ENCODE measurements at regions not wholly inside any gene's neighbourhood (a gene's known extent, or its start where the extent isn't known, plus 50 kb on each side); places are given as distances from the start of the nearest gene placed in this dataset.

DNA sequence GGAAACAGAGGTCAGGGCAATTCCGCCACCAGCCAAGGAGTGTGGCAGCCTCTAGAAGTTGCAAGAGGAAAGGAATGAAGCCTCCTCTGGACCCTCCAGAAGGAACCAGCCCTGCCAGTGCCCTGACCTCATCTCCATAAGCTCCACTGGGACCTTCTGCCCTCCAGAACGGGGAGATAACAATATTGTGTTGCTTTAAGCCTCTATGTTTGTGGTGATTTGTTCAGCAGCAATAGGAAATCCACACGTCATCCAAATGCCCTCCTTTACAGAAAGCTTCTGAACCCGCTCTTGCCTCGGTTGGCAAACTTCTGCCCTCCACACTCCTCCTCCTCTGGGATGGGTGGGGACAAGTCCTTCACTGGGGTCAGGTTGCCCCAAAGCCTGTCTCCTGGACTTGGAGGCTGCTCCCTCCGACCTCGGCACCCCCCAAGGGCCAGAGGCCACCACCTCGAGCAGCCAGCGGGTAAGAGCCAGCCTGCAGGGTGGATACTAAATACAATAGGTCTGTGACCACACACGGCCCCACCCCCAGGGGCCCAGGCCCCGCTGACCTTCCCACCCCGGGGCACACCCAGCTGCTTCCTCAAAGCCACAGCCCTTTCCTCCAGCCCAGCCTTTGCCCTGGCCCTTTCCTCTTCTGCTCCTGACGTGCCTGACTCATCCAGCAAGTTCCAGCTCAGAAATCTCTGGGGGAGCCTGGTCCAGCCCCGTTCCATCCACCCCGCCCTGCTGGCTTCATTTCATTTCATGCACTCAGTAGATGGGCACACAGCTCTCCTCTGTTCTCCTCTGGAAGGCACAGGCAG, 58.7 kb upstream of the NCOR2 start:
- WGBS (ENCODE audit: extremely low coverage, insufficient read length, low lambda C conversion rate) = no CpG with 5 or more reads among the region's 15 CpGs
- Histone ChIP-seq H2BK120ac (ENCODE audit: low read depth, low read length, poor library complexity, severe bottlenecking) (no peak overlapping the region), H4K5ac (ENCODE audit: insufficient read length, low read depth, low read length) (no peak overlapping the region), H2BK12ac (ENCODE audit: insufficient read length, low read depth, low read length) (no peak overlapping the region), H3K27ac (ENCODE audit: insufficient read length, low read depth, low read length) (no peak overlapping the region), H3K4ac (ENCODE audit: low read depth, low read length) (no peak overlapping the region), H4K8ac (replicated peaks; ENCODE audit: insufficient read length, low read depth, low read length) (no peak overlapping the region), H3T11ph (ENCODE audit: low read length) (no peak overlapping the region), H3K56ac (ENCODE audit: insufficient read length, low read depth, low read length) (no peak overlapping the region), H3K23me2 (ENCODE audit: insufficient read length, low read depth, low read length, poor library complexity, severe bottlenecking) (no peaks in the 10 kb centered on the region), H3K79me2 (ENCODE audit: insufficient read depth, low read length) (no peaks in the 10 kb centered on the region), H3K79me1 (ENCODE audit: insufficient read depth, low read depth, low read length, poor library complexity, severe bottlenecking) (no peaks in the 10 kb centered on the region), H3K14ac (ENCODE audit: insufficient read depth, low read length) (no peak overlapping the region), H3K27me3 (ENCODE audit: insufficient read depth, low read length) (no peaks in the 10 kb centered on the region), H3K4me2 (ENCODE audit: insufficient read depth, insufficient read length, low read length) (no peak overlapping the region), H3K9ac (ENCODE audit: extremely low read depth, insufficient read length, low read length) (no peak overlapping the region), H3K23ac (ENCODE audit: insufficient read length, low read depth, low read length) (no peak overlapping the region), H4K20me1 (ENCODE audit: control insufficient read depth, insufficient read depth, insufficient read length) (no peaks in the 10 kb centered on the region), H2AK5ac (ENCODE audit: insufficient read length, low read length) (no peak overlapping the region), H2AFZ (ENCODE audit: low read length) (no peak overlapping the region), H2BK15ac (ENCODE audit: low read depth, low read length) (no peak overlapping the region), H3K4me1 (ENCODE audit: insufficient read depth, low read length) (no peaks in the 10 kb centered on the region), H2BK5ac (ENCODE audit: insufficient read length, low read length) (no peak overlapping the region), H3K9me3 (ENCODE audit: control insufficient read depth, low read depth, low read length) (no peaks in the 10 kb centered on the region), H3K18ac (ENCODE audit: insufficient read length, low read depth, low read length) (no peak overlapping the region), H2BK20ac (ENCODE audit: low read depth, low read length, poor library complexity, severe bottlenecking) (no peak overlapping the region), H4K91ac (ENCODE audit: insufficient read length, low read depth, low read length) (no peak overlapping the region)
- Mint-ChIP-seq H3K4me3 (no peak overlapping the region), H3K27me3 (ENCODE audit: low read depth) (peaks cover 4% of the 10 kb centered on the region; the same call in 1 of the 2 replicates), H3K4me1 (peaks cover 16 to 21% of the 10 kb centered on the region in 2 experiments), H3K9me3 (peaks cover 0 to 3% of the 10 kb centered on the region in 2 experiments; a peak in 1 of 5 replicates), H3K27ac (no peak overlapping the region), H3K36me3 (ENCODE audit: insufficient read depth in 1 of 3, low read depth in 3 of 3) (no peaks in the 10 kb centered on the region)
- DNase-seq = no peak
- TF ChIP-seq, protein P1, sequence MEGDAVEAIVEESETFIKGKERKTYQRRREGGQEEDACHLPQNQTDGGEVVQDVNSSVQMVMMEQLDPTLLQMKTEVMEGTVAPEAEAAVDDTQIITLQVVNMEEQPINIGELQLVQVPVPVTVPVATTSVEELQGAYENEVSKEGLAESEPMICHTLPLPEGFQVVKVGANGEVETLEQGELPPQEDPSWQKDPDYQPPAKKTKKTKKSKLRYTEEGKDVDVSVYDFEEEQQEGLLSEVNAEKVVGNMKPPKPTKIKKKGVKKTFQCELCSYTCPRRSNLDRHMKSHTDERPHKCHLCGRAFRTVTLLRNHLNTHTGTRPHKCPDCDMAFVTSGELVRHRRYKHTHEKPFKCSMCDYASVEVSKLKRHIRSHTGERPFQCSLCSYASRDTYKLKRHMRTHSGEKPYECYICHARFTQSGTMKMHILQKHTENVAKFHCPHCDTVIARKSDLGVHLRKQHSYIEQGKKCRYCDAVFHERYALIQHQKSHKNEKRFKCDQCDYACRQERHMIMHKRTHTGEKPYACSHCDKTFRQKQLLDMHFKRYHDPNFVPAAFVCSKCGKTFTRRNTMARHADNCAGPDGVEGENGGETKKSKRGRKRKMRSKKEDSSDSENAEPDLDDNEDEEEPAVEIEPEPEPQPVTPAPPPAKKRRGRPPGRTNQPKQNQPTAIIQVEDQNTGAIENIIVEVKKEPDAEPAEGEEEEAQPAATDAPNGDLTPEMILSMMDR (conservative IDR thresholded peaks at IDR 0.05) = no peak

Measured in H9 (cell line).